Neural cell (in vitro differentiated cells): ENCODE measurements at regions not wholly inside any gene's neighbourhood (a gene's known extent, or its start where the extent isn't known, plus 50 kb on each side); places are given as distances from the start of the nearest gene placed in this dataset.

Source experiments
- H2AFZ ChIP-seq: fragments of 200-600, 300-800 bp; sonication (generic), shearing (Covaris generic); 2 replicates; pipeline ENCODE4 v1.6.0; 2014; ENCODE audit warnings: low read depth, mild to moderate bottlenecking, antibody characterized with exemption, low read length, moderate library complexity
- H3F3A ChIP-seq: fragments of 200-600 bp; shearing (Covaris generic); 2 replicates; pipeline ENCODE4 v1.6.1; 2016; ENCODE audit warnings: mild to moderate bottlenecking, moderate library complexity, mixed read lengths, antibody characterized with exemption, low read length; ENCODE audit not compliant: insufficient read depth, poor library complexity, severe bottlenecking
- H3K27ac ChIP-seq: fragments of 200-600, 300-800 bp; sonication (generic), shearing (Covaris generic); 2 replicates; pipeline ENCODE4 v1.5.1; 2014; ENCODE audit warnings: mild to moderate bottlenecking, low read length, moderate library complexity
- H3K27me3 ChIP-seq: fragments of 300-800, 200-600 bp; sonication (generic), shearing (Covaris generic); 2 replicates; pipeline ENCODE4 v1.6.0; 2014; ENCODE audit warnings: mild to moderate bottlenecking, low read depth, low read length, moderate library complexity; ENCODE audit not compliant: insufficient read depth
- H3K36me3 ChIP-seq: fragments of 300-800, 200-600 bp; sonication (generic), shearing (Covaris generic); 2 replicates; pipeline ENCODE4 v1.5.1; 2014; ENCODE audit warnings: mild to moderate bottlenecking, antibody characterized with exemption, low read length, moderate library complexity; ENCODE audit not compliant: insufficient read depth
- H3K4me2 ChIP-seq: fragments of 300-800, 200-600 bp; sonication (generic), shearing (Covaris generic); 2 replicates; pipeline ENCODE4 v1.6.0; 2014; ENCODE audit warnings: mild to moderate bottlenecking, low read length
- H3K4me3 ChIP-seq: fragments of 300-800, 200-600 bp; sonication (generic), shearing (Covaris generic); 2 replicates; pipeline ENCODE4 v1.5.1; 2014; ENCODE audit warnings: mild to moderate bottlenecking, low read length, moderate library complexity
- H3K79me2 ChIP-seq: fragments of 200-600 bp; shearing (Covaris generic); replicated peaks from 2 replicates; pipeline ENCODE4 v1.6.0; 2014; ENCODE audit warnings: mild to moderate bottlenecking, low read length, moderate library complexity; ENCODE audit not compliant: insufficient read depth
- H3K9ac ChIP-seq: fragments of 300-800, 200-600 bp; sonication (generic), shearing (Covaris generic); 2 replicates; pipeline ENCODE4 v1.6.1; 2016; ENCODE audit warnings: mild to moderate bottlenecking, low read length, mixed read lengths
- H3K9me2 ChIP-seq: fragments of 200-600 bp; shearing (Covaris generic); 2 replicates; pipeline ENCODE4 v1.6.1; 2016; ENCODE audit warnings: mild to moderate bottlenecking, low read length, mixed read lengths; ENCODE audit not compliant: insufficient read depth
- H3K9me3 ChIP-seq: fragments of 200-600, 300-800 bp; sonication (generic), shearing (Covaris generic); 2 replicates; pipeline ENCODE4 v1.6.1; 2016; ENCODE audit warnings: mild to moderate bottlenecking, mixed run types, low read length, moderate library complexity, mixed read lengths
- H4K20me1 ChIP-seq: fragments of 200-600 bp; shearing (Covaris generic); 2 replicates; pipeline ENCODE4 v1.6.1; 2016; ENCODE audit warnings: mild to moderate bottlenecking, mixed run types; ENCODE audit not compliant: insufficient read depth
- EP300 ChIP-seq: fragments of 450-650 bp; conservative IDR thresholded peaks from 2 replicates; pipeline ENCODE4 v1.6.1; 2014; ENCODE audit warnings: antibody characterized with exemption, mild to moderate bottlenecking, moderate library complexity; ENCODE audit not compliant: poor library complexity, severe bottlenecking
- EZH2 ChIP-seq: fragments of 200-600, 300-800 bp; shearing (Covaris generic), sonication (generic); IDR thresholded peaks from 2 replicates; pipeline ENCODE4 v1.6.1; 2014; ENCODE audit warnings: antibody characterized with exemption, low read length, borderline replicate concordance, mild to moderate bottlenecking; ENCODE audit not compliant: insufficient read depth, poor library complexity, severe bottlenecking
- MXI1 ChIP-seq: fragments of 450-650 bp; conservative IDR thresholded peaks from 2 replicates; pipeline ENCODE4 v1.6.1; 2014; ENCODE audit warnings: antibody characterized with exemption, mild to moderate bottlenecking; ENCODE audit not compliant: poor library complexity, severe bottlenecking
- POLR2AphosphoS5 ChIP-seq: IDR thresholded peaks from 2 replicates; pipeline ENCODE4 v1.6.1; 2012
- RAD21 ChIP-seq: fragments of 450-650 bp; conservative IDR thresholded peaks from 2 replicates; pipeline ENCODE4 v1.6.1; 2014; ENCODE audit warnings: antibody characterized with exemption, mild to moderate bottlenecking, moderate library complexity
- SMC3 ChIP-seq: fragments of 450-650 bp; conservative IDR thresholded peaks from 2 replicates; pipeline ENCODE4 v1.6.1; 2014; ENCODE audit warnings: antibody characterized with exemption, mild to moderate bottlenecking, moderate library complexity; ENCODE audit not compliant: poor library complexity
- TAF1 ChIP-seq: IDR thresholded peaks from 2 replicates; pipeline ENCODE4 v1.6.1; 2012; ENCODE audit warnings: low read depth
- TF ChIP-seq, protein P1 (sequence below): fragments of 450-650 bp; IDR thresholded peaks from 2 replicates; pipeline ENCODE4 v1.5.1; 2014; ENCODE audit warnings: antibody characterized with exemption, mild to moderate bottlenecking, moderate library complexity; ENCODE audit not compliant: poor library complexity, severe bottlenecking
- TF ChIP-seq, protein P2 (sequence below): IDR thresholded peaks from 2 replicates; pipeline ENCODE4 v1.6.1; 2012; ENCODE audit warnings: borderline replicate concordance

DNA sequence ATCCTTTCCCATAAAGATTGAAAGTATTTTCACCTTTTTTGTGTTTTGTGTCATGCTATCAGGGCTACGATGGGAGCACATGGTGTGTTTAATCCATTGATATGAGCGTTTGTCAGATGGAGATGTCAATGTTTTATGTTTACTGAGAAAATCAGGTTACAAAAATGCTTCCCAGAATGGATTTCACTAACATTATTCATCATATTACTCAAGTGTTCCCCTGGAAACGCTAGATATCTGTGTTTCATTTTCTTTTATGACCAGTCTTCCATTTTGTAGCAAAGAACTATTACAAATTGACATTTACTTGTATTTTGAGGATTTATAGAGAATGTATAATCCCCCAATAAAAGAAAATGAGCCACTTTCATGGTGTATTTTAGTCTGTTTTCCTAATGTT, 293.5 kb upstream of the AKR1E2 start:
- Histone ChIP-seq H3K9me3 (no peaks in the 10 kb centered on the region), H2AFZ (no peak overlapping the region), H3F3A (no peaks in the 10 kb centered on the region), H3K27me3 (no peaks in the 10 kb centered on the region), H3K36me3 (no peaks in the 10 kb centered on the region), H3K9me2 (no peaks in the 10 kb centered on the region), H3K9ac (no peak overlapping the region), H3K27ac (no peak overlapping the region), H3K79me2 (no peaks in the 10 kb centered on the region), H4K20me1 (no peaks in the 10 kb centered on the region), H3K4me2 (no peak overlapping the region), H3K4me3 (no peak overlapping the region)
- no peak for TF ChIP-seq MXI1
- TF ChIP-seq SMC3: no peak
- no peak for TF ChIP-seq TAF1
- TF ChIP-seq, protein P1, sequence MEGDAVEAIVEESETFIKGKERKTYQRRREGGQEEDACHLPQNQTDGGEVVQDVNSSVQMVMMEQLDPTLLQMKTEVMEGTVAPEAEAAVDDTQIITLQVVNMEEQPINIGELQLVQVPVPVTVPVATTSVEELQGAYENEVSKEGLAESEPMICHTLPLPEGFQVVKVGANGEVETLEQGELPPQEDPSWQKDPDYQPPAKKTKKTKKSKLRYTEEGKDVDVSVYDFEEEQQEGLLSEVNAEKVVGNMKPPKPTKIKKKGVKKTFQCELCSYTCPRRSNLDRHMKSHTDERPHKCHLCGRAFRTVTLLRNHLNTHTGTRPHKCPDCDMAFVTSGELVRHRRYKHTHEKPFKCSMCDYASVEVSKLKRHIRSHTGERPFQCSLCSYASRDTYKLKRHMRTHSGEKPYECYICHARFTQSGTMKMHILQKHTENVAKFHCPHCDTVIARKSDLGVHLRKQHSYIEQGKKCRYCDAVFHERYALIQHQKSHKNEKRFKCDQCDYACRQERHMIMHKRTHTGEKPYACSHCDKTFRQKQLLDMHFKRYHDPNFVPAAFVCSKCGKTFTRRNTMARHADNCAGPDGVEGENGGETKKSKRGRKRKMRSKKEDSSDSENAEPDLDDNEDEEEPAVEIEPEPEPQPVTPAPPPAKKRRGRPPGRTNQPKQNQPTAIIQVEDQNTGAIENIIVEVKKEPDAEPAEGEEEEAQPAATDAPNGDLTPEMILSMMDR: no peak
- no peak for TF ChIP-seq EZH2
- no peak for TF ChIP-seq RAD21
- TF ChIP-seq POLR2AphosphoS5: no peak
- TF ChIP-seq, protein P2, sequence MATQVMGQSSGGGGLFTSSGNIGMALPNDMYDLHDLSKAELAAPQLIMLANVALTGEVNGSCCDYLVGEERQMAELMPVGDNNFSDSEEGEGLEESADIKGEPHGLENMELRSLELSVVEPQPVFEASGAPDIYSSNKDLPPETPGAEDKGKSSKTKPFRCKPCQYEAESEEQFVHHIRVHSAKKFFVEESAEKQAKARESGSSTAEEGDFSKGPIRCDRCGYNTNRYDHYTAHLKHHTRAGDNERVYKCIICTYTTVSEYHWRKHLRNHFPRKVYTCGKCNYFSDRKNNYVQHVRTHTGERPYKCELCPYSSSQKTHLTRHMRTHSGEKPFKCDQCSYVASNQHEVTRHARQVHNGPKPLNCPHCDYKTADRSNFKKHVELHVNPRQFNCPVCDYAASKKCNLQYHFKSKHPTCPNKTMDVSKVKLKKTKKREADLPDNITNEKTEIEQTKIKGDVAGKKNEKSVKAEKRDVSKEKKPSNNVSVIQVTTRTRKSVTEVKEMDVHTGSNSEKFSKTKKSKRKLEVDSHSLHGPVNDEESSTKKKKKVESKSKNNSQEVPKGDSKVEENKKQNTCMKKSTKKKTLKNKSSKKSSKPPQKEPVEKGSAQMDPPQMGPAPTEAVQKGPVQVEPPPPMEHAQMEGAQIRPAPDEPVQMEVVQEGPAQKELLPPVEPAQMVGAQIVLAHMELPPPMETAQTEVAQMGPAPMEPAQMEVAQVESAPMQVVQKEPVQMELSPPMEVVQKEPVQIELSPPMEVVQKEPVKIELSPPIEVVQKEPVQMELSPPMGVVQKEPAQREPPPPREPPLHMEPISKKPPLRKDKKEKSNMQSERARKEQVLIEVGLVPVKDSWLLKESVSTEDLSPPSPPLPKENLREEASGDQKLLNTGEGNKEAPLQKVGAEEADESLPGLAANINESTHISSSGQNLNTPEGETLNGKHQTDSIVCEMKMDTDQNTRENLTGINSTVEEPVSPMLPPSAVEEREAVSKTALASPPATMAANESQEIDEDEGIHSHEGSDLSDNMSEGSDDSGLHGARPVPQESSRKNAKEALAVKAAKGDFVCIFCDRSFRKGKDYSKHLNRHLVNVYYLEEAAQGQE: no peak
- TF ChIP-seq EP300: no peak

DNA sequence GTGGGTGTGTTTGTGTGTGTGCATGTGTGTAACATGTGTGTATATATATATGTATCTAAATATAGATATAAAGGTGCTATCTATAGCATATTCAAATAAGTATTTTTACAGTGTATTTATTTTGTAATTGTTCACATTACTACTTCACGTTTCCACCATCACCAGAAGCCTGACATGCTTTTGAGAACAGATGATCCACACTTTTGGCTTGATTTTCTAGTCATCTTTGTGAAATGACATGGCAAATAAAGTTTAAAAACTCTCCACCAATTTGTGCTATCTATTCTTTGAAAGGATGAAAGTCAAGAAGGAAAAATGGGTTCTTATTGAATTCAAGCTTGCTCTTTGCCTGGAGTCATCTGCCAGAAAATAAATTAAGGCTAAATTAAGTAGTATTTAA, 294.0 kb upstream of the AKR1E2 start:
- H3K27me3 ChIP-seq: no peaks in the 10 kb centered on the region
- no peak overlapping the region for H3K9ac ChIP-seq
- H3K4me3 ChIP-seq: no peak overlapping the region
- H3F3A ChIP-seq: no peaks in the 10 kb centered on the region
- H3K9me2 ChIP-seq: no peaks in the 10 kb centered on the region
- no peaks in the 10 kb centered on the region for H3K9me3 ChIP-seq
- H3K27ac ChIP-seq: no peak overlapping the region
- H3K4me2 ChIP-seq: no peak overlapping the region
- no peaks in the 10 kb centered on the region for H4K20me1 ChIP-seq
- TF ChIP-seq EP300 (no peak), MXI1 (no peak), EZH2 (no peak), RAD21 (no peak), TAF1 (no peak), POLR2AphosphoS5 (no peak), SMC3 (no peak)
- TF ChIP-seq, protein P2: no peak
- TF ChIP-seq, protein P1: no peak
- no peaks in the 10 kb centered on the region for H3K79me2 ChIP-seq
- no peaks in the 10 kb centered on the region for H3K36me3 ChIP-seq
- no peak overlapping the region for H2AFZ ChIP-seq
